Calu3 (cell line): ENCODE measurements at regions not wholly inside any gene's neighbourhood (a gene's known extent, or its start where the extent isn't known, plus 50 kb on each side); places are given as distances from the start of the nearest gene placed in this dataset.

Experiments used
- BruUV-seq: library from RNA; stranded (reverse); fragments of 400-500 nt; replicated peaks from 2 replicates; lab custom pipeline; 2021; lab: Mats Ljungman, UMichigan
- CTCF ChIA-PET: fragments of 300-600 bp; sonication (Branson Sonifier 250); formaldehyde crosslinking; loops from one replicate; lab custom pipeline; 2022; ENCODE audit warnings: antibody characterized with exemption; lab: Charles Lee
- DNase-seq: peaks from one replicate; pipeline ENCODE4 v3.0.0; 2022
- H3K27ac Mint-ChIP-seq: one replicate; pipeline ENCODE4 v1.8.0; 2022; ENCODE audit warnings: mixed read lengths; ENCODE audit not compliant: unreplicated experiment
- H3K27me3 Mint-ChIP-seq: one replicate; pipeline ENCODE4 v1.8.0; 2022; ENCODE audit warnings: mixed read lengths; ENCODE audit not compliant: unreplicated experiment
- H3K36me3 Mint-ChIP-seq: one replicate; pipeline ENCODE4 v1.8.0; 2022; ENCODE audit warnings: mild to moderate bottlenecking, moderate library complexity, mixed read lengths; ENCODE audit not compliant: insufficient read depth, unreplicated experiment
- H3K4me1 Mint-ChIP-seq: one replicate; pipeline ENCODE4 v1.8.0; 2022; ENCODE audit warnings: mild to moderate bottlenecking, low read depth, mixed read lengths; ENCODE audit not compliant: unreplicated experiment
- H3K4me3 Mint-ChIP-seq: one replicate; pipeline ENCODE4 v1.8.0; 2022; ENCODE audit warnings: mild to moderate bottlenecking, low read depth, moderate library complexity, mixed read lengths; ENCODE audit not compliant: unreplicated experiment
- H3K9me3 Mint-ChIP-seq: one replicate; pipeline ENCODE4 v1.8.0; 2022; ENCODE audit warnings: low read depth, mixed read lengths; ENCODE audit not compliant: unreplicated experiment
- CTCF ChIP-seq: fragments of 200-600 bp; IDR thresholded peaks from one replicate; pipeline ENCODE4 v1.8.0; 2022; ENCODE audit warnings: antibody characterized with exemption; ENCODE audit not compliant: unreplicated experiment
- intact Hi-C: fragments of 100-400 bp; cut with micrococcal nuclease; formaldehyde crosslinking; loops from one replicate; pipeline ENCODE4 v1.10.0; 2022; ENCODE audit not compliant: unreplicated experiment

- CTCF ChIA-PET, result no interaction called here
- TF ChIP-seq CTCF, result no peak
- no peaks in the 10 kb centered on the region for H3K4me1 Mint-ChIP-seq
- H3K36me3 Mint-ChIP-seq, result no peaks in the 10 kb centered on the region
- no peak overlapping the region for H3K4me3 Mint-ChIP-seq
- H3K9me3 Mint-ChIP-seq, result peaks cover 2% of the 10 kb centered on the region
- no peak for DNase-seq
- intact Hi-C loops, result no loop called here
- H3K27me3 Mint-ChIP-seq, result no peaks in the 10 kb centered on the region
- no TSS peak for BruUV-seq
- H3K27ac Mint-ChIP-seq, result no peak overlapping the region
Observed at GRCh38 chr11:23496340-23496739, 636.1 kb upstream of the CCDC179 start.

DNA sequence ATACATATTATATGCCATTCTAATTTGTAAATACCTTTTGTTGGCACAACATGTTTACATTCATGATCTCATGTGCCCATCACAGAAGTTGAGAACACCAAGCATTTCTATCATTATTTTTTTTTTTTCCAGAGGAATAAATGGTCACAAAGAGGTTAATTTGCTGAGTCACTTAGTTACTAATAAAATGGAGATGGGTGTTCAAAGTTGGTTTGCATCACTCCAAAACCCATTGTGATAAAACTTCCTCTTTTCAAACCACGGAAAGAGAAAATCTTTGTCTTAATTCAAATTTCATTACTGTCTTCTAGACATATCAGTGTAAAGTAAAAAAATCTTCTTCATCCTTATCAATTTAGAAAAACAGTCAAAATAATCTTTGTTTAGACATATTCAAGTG lies 636.8 kb upstream of the CCDC179 start:
- no peaks in the 10 kb centered on the region for H3K27me3 Mint-ChIP-seq
- intact Hi-C loops, result no loop called here
- H3K27ac Mint-ChIP-seq, result no peak overlapping the region
- no peak overlapping the region for H3K4me3 Mint-ChIP-seq
- no peaks in the 10 kb centered on the region for H3K9me3 Mint-ChIP-seq
- BruUV-seq, result no TSS peak
- H3K4me1 Mint-ChIP-seq, result no peaks in the 10 kb centered on the region
- no peak for DNase-seq
- TF ChIP-seq CTCF, result no peak
- CTCF ChIA-PET, result no interaction called here
- H3K36me3 Mint-ChIP-seq, result no peaks in the 10 kb centered on the region

DNA sequence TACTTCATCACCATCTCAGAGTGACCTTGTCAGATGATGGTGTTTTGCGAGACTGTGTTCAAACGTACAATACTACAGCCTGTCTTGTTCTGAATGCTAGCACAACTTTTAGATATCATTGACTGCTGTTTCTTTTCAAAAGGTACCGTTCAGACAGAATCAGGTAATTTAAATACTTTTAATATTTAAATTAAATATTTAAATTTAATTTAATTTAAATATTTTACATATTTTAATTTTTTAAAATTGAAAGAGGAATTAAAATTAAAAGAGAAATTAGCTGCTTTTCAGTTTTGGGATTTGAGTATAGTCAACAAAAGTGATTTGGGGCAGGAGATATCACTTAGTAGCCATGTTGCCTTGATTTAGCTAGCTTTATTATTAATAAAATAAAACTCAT lies 642.1 kb upstream of the CCDC179 start:
- Mint-ChIP-seq H3K4me1 (no peaks in the 10 kb centered on the region), H3K4me3 (no peak overlapping the region), H3K27me3 (no peaks in the 10 kb centered on the region), H3K9me3 (no peaks in the 10 kb centered on the region), H3K27ac (no peak overlapping the region), H3K36me3 (no peaks in the 10 kb centered on the region)
- no peak for DNase-seq
- CTCF ChIA-PET, result no interaction called here
- no peak for TF ChIP-seq CTCF
- intact Hi-C loops, result no loop called here
- BruUV-seq, result no TSS peak

DNA sequence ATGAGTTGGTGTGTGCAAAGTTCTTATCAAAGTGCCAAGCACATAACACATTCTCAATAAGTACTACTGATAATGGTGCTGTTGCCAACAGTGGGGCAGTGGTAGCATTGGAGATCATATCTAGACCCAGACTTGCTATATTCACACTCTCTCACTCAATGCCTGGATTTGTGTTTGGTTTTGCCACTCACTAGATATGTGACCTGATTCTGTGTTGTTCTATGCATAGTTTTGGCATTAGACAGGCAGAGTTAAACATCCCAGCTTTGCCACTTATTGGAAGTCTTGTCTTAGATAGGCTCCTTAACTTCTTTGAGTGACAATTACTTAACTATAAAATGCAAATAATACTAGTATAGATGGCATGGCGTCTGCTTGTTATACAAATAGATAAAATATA lies 642.6 kb upstream of the CCDC179 start:
- no peak for TF ChIP-seq CTCF
- no peaks in the 10 kb centered on the region for H3K4me1 Mint-ChIP-seq
- H3K27ac Mint-ChIP-seq, result no peak overlapping the region
- no peak overlapping the region for H3K4me3 Mint-ChIP-seq
- CTCF ChIA-PET, result no interaction called here
- no peaks in the 10 kb centered on the region for H3K36me3 Mint-ChIP-seq
- H3K27me3 Mint-ChIP-seq, result no peaks in the 10 kb centered on the region
- no TSS peak for BruUV-seq
- intact Hi-C loops, result no loop called here
- no peak for DNase-seq
- H3K9me3 Mint-ChIP-seq, result no peaks in the 10 kb centered on the region
